Ishikawa (cell line): ENCODE measurements at regions not wholly inside any gene's neighbourhood (a gene's known extent, or its start where the extent isn't known, plus 50 kb on each side); places are given as distances from the start of the nearest gene placed in this dataset.

Source experiments
- CEBPB ChIP-seq: IDR thresholded peaks from 2 replicates; pipeline ENCODE4 v1.6.1; 2012
- EP300 ChIP-seq: IDR thresholded peaks from 2 replicates; pipeline ENCODE4 v1.6.1; 2012; ENCODE audit warnings: borderline replicate concordance
- NFIC ChIP-seq: IDR thresholded peaks from 2 replicates; pipeline ENCODE4 v1.6.1; 2012
- RAD21 ChIP-seq: IDR thresholded peaks from 2 replicates; pipeline ENCODE4 v1.6.1; 2012; ENCODE audit warnings: low read depth
- TAF1 ChIP-seq: IDR thresholded peaks from 2 replicates; pipeline ENCODE4 v1.6.1; 2012; ENCODE audit warnings: low read depth, mild to moderate bottlenecking
- TCF12 ChIP-seq: IDR thresholded peaks from 2 replicates; pipeline ENCODE4 v1.6.1; 2012; ENCODE audit warnings: low read depth
- YY1 ChIP-seq: IDR thresholded peaks from 2 replicates; pipeline ENCODE4 v1.6.1; 2012; ENCODE audit warnings: low read depth
- TF ChIP-seq, protein P1 (sequence below): IDR thresholded peaks from 2 replicates; pipeline ENCODE4 v1.6.1; 2012
- TF ChIP-seq, protein P2 (sequence below): IDR thresholded peaks from 2 replicates; pipeline ENCODE4 v1.6.1; 2012
- TF ChIP-seq, protein P3 (sequence below): IDR thresholded peaks from 2 replicates; pipeline ENCODE4 v1.6.1; 2012; ENCODE audit warnings: low read depth, mild to moderate bottlenecking

DNA sequence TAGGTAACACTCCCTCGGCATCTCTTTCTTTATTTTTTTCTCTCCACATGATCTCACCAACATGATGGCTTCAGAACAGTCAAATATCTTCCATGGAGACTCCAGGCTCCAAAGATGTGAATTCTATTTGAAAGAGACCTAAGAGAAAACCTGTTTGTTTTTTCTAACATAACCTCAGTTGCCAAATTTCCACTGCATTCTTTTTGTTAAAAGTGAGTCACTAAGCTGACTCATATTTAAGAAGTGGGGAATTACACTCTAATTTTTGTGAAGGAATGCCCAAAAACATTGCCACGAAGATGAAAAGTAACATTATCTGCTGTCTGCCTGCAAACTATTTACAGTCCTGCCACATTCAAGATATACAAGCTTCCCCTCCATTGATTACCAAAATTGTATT, 1337.6 kb downstream of the LRFN5 start:
- TF ChIP-seq EP300 (no peak), YY1 (no peak), TAF1 (no peak), RAD21 (no peak), TCF12 (no peak), NFIC (no peak), CEBPB (no peak)
- TF ChIP-seq, protein P1, sequence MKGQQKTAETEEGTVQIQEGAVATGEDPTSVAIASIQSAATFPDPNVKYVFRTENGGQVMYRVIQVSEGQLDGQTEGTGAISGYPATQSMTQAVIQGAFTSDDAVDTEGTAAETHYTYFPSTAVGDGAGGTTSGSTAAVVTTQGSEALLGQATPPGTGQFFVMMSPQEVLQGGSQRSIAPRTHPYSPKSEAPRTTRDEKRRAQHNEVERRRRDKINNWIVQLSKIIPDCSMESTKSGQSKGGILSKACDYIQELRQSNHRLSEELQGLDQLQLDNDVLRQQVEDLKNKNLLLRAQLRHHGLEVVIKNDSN, result no peak
- TF ChIP-seq, protein P2, sequence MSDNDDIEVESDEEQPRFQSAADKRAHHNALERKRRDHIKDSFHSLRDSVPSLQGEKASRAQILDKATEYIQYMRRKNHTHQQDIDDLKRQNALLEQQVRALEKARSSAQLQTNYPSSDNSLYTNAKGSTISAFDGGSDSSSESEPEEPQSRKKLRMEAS, result no peak
- TF ChIP-seq, protein P3, sequence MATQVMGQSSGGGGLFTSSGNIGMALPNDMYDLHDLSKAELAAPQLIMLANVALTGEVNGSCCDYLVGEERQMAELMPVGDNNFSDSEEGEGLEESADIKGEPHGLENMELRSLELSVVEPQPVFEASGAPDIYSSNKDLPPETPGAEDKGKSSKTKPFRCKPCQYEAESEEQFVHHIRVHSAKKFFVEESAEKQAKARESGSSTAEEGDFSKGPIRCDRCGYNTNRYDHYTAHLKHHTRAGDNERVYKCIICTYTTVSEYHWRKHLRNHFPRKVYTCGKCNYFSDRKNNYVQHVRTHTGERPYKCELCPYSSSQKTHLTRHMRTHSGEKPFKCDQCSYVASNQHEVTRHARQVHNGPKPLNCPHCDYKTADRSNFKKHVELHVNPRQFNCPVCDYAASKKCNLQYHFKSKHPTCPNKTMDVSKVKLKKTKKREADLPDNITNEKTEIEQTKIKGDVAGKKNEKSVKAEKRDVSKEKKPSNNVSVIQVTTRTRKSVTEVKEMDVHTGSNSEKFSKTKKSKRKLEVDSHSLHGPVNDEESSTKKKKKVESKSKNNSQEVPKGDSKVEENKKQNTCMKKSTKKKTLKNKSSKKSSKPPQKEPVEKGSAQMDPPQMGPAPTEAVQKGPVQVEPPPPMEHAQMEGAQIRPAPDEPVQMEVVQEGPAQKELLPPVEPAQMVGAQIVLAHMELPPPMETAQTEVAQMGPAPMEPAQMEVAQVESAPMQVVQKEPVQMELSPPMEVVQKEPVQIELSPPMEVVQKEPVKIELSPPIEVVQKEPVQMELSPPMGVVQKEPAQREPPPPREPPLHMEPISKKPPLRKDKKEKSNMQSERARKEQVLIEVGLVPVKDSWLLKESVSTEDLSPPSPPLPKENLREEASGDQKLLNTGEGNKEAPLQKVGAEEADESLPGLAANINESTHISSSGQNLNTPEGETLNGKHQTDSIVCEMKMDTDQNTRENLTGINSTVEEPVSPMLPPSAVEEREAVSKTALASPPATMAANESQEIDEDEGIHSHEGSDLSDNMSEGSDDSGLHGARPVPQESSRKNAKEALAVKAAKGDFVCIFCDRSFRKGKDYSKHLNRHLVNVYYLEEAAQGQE, result no peak
